Suprapubic skin (tissue), 4 donors: ENCODE measurements at regions not wholly inside any gene's neighbourhood (a gene's known extent, or its start where the extent isn't known, plus 50 kb on each side); places are given as distances from the start of the nearest gene placed in this dataset.

Experiments used
- DNase-seq, 2 donors: peaks; one replicate each; pipeline ENCODE4 v3.0.0-alpha.2; 2019; ENCODE audit warnings: low spot score in 2 of 2
- H3K27ac ChIP-seq: fragments of 200-600 bp; sonication (generic); one replicate; pipeline ENCODE4 v1.5.1; 2019
- H3K27me3 ChIP-seq: fragments of 200-600 bp; sonication (generic); one replicate; pipeline ENCODE4 v1.5.1; 2019
- H3K36me3 ChIP-seq: fragments of 200-600 bp; sonication (generic); one replicate; pipeline ENCODE4 v1.5.1; 2019
- H3K4me1 ChIP-seq: fragments of 200-600 bp; sonication (generic); one replicate; pipeline ENCODE4 v1.5.1; 2019
- H3K4me3 ChIP-seq: fragments of 200-600 bp; sonication (generic); one replicate; pipeline ENCODE4 v1.5.1; 2019; ENCODE audit warnings: mild to moderate bottlenecking
- H3K9me3 ChIP-seq: fragments of 200-600 bp; sonication (generic); one replicate; pipeline ENCODE4 v1.5.1; 2019
- EP300 ChIP-seq: sonication (generic); formaldehyde crosslinking; IDR thresholded peaks from one replicate; pipeline ENCODE4 v1.6.1; 2017; ENCODE audit warnings: antibody characterized with exemption
- POLR2A ChIP-seq, 2 donors: fragments of 450-650 bp; IDR thresholded peaks; one replicate each; pipeline ENCODE4 v1.6.1; 2017; ENCODE audit warnings: antibody characterized with exemption in 2 of 2, mild to moderate bottlenecking in 2 of 2, moderate library complexity in 2 of 2
- POLR2AphosphoS5 ChIP-seq, 3 donors: sonication (generic); formaldehyde crosslinking; IDR thresholded peaks; one replicate each; pipeline ENCODE4 v1.6.1; 2017; ENCODE audit warnings: antibody characterized with exemption in 3 of 3
- WGBS: methylation state at CpG from one replicate; pipeline ENCODE4 v1.1.5; 2018; 5-methylcytosine and 5-hydroxymethylcytosine counted together
- TF ChIP-seq, protein P1 (sequence below), 2 donors: fragments of 200-600 bp in 1 of 2; fragments of 450-650 bp in 1 of 2; sonication (generic) in 1 of 2; IDR thresholded peaks; one replicate each; pipeline ENCODE4 v1.5.1; 2016 to 2019; ENCODE audit warnings: antibody characterized with exemption in 2 of 2, mild to moderate bottlenecking in 1 of 2, moderate library complexity in 1 of 2

DNA sequence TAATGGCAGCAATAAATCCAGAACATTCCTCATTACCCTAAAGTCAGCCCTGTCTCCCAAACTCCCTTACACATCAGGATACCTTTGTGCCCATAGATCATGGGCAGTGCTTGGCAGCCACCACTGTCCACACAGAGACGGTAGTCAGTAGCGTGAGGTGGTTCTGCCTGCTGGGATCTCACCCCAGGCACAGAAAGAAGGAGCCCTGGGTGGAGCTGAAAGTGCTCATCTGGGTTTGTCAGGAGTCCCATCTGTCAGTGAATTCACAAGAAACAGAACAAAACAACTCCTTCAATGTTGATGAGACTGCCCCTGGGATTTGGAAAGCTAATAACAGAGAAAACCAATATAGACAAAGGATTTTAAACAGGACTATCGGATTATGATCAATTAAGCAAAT lies 90.2 kb upstream of the PRSS58 start:
- no peak for DNase-seq
- TF ChIP-seq POLR2AphosphoS5 (IDR thresholded peaks at IDR 0.05) (no peak), POLR2A (IDR thresholded peaks at IDR 0.05) (no peak), EP300 (no peak)
- TF ChIP-seq, protein P1, sequence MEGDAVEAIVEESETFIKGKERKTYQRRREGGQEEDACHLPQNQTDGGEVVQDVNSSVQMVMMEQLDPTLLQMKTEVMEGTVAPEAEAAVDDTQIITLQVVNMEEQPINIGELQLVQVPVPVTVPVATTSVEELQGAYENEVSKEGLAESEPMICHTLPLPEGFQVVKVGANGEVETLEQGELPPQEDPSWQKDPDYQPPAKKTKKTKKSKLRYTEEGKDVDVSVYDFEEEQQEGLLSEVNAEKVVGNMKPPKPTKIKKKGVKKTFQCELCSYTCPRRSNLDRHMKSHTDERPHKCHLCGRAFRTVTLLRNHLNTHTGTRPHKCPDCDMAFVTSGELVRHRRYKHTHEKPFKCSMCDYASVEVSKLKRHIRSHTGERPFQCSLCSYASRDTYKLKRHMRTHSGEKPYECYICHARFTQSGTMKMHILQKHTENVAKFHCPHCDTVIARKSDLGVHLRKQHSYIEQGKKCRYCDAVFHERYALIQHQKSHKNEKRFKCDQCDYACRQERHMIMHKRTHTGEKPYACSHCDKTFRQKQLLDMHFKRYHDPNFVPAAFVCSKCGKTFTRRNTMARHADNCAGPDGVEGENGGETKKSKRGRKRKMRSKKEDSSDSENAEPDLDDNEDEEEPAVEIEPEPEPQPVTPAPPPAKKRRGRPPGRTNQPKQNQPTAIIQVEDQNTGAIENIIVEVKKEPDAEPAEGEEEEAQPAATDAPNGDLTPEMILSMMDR (IDR thresholded peaks at IDR 0.05): no peak
- WGBS: 59% methylated on average over 3 of the region's 3 CpGs
- Histone ChIP-seq H3K27me3 (no peaks in the 10 kb centered on the region), H3K36me3 (no peaks in the 10 kb centered on the region), H3K27ac (no peak overlapping the region), H3K4me3 (no peak overlapping the region), H3K9me3 (no peaks in the 10 kb centered on the region), H3K4me1 (peaks cover 4% of the 10 kb centered on the region)

- Histone ChIP-seq H3K9me3 (no peaks in the 10 kb centered on the region), H3K27me3 (no peaks in the 10 kb centered on the region), H3K36me3 (no peaks in the 10 kb centered on the region), H3K4me3 (no peak overlapping the region), H3K4me1 (peaks cover 4% of the 10 kb centered on the region), H3K27ac (no peak overlapping the region)
- TF ChIP-seq, protein P1 (IDR thresholded peaks at IDR 0.05): no peak
- TF ChIP-seq POLR2A (IDR thresholded peaks at IDR 0.05) (no peak), POLR2AphosphoS5 (IDR thresholded peaks at IDR 0.05) (no peak), EP300 (no peak)
- no peak for DNase-seq
- WGBS: 63% methylated on average over 3 of the region's 3 CpGs
Measured at GRCh38 chr7:142347091-142347490, 89.2 kb upstream of the PRSS58 start.

GRCh38 chr7:142345811-142346210 lies 88.0 kb upstream of the PRSS58 start:
- H3K4me1 ChIP-seq: peaks cover 4% of the 10 kb centered on the region
- no peaks in the 10 kb centered on the region for H3K36me3 ChIP-seq
- H3K27me3 ChIP-seq: no peaks in the 10 kb centered on the region
- WGBS: 71% methylated on average over 5 of the region's 5 CpGs
- H3K27ac ChIP-seq: no peak overlapping the region
- H3K9me3 ChIP-seq: no peaks in the 10 kb centered on the region
- no peak overlapping the region for H3K4me3 ChIP-seq
- TF ChIP-seq POLR2A (IDR thresholded peaks at IDR 0.05) (no peak), POLR2AphosphoS5 (IDR thresholded peaks at IDR 0.05) (no peak), EP300 (no peak)
- TF ChIP-seq, protein P1 (IDR thresholded peaks at IDR 0.05): no peak
- no peak for DNase-seq

DNA sequence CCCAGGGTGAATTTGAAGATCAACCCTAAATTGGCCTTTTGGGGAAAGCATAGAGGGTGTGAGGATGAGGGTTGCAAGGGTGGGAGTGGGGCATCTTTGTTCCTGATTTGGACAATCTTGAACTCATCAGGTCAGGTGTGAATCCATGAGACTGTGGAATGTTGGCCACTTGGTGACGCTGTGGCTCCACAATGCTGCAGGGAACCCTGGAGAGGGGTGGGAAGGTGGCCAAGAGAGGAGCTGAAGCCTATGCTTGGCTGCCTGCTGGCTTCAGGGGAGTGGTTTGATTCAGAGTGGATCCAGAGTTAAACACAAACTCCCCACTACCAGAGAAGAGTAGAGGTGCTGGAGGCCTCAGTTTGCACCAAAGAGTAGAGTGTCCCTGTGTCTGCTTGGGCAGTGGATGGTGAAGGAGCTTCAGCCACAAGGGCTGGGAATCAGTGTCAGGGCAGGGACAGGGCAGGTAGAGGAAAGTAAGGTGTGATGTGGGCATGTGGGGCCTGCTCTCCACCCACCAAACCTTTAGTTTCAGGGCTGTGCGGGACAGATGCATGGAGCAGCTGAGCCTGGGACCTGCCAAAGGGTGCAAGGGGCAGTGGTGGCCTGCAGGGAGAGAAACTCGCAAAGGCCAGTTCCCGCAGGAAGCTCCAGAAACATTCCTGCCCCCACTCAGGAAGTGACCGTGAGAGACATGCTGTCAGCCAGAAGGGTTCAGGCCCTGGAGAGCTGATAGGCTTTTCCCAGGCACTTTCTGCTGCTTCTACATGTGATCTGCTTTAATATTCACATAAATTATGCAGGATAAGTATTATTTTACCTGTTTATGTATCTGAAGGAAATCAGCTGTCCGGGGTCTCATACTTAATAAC lies 81.0 kb upstream of the PRSS58 start:
- Histone ChIP-seq H3K27me3 (no peaks in the 10 kb centered on the region), H3K4me1 (no peaks in the 10 kb centered on the region), H3K4me3 (no peak overlapping the region), H3K36me3 (no peaks in the 10 kb centered on the region), H3K27ac (no peak overlapping the region), H3K9me3 (no peaks in the 10 kb centered on the region)
- no peak for TF ChIP-seq POLR2AphosphoS5 (IDR thresholded peaks at IDR 0.05)
- TF ChIP-seq, protein P1 (IDR thresholded peaks at IDR 0.05): peak in 1 of 2 donors; percentile 19
- 61% methylated on average over 6 of the region's 6 CpGs for WGBS
- no peak for DNase-seq

- H3K27ac ChIP-seq: no peak overlapping the region
- H3K9me3 ChIP-seq: no peaks in the 10 kb centered on the region
- H3K27me3 ChIP-seq: no peaks in the 10 kb centered on the region
- H3K36me3 ChIP-seq: no peaks in the 10 kb centered on the region
- TF ChIP-seq EP300 (no peak), POLR2AphosphoS5 (IDR thresholded peaks at IDR 0.05) (no peak), POLR2A (IDR thresholded peaks at IDR 0.05) (no peak)
- TF ChIP-seq, protein P1 (IDR thresholded peaks at IDR 0.05): no peak
- WGBS: 66% methylated on average over 8 of the region's 8 CpGs
- DNase-seq: no peak
- H3K4me3 ChIP-seq: no peak overlapping the region
- H3K4me1 ChIP-seq: no peaks in the 10 kb centered on the region
Measured at GRCh38 chr7:142337054-142338001, 79.5 kb upstream of the PRSS58 start.
